ENCODE measurements at regions not wholly inside any gene's neighbourhood (a gene's known extent, or its start where the extent isn't known, plus 50 kb on each side); places are given as distances from the start of the nearest gene placed in this dataset.
"Not testable (repeated sequence)": the region's sequence is repeated elsewhere in the genome, so short reads cannot be mapped to it uniquely, and the experiment has no call there.

DNA sequence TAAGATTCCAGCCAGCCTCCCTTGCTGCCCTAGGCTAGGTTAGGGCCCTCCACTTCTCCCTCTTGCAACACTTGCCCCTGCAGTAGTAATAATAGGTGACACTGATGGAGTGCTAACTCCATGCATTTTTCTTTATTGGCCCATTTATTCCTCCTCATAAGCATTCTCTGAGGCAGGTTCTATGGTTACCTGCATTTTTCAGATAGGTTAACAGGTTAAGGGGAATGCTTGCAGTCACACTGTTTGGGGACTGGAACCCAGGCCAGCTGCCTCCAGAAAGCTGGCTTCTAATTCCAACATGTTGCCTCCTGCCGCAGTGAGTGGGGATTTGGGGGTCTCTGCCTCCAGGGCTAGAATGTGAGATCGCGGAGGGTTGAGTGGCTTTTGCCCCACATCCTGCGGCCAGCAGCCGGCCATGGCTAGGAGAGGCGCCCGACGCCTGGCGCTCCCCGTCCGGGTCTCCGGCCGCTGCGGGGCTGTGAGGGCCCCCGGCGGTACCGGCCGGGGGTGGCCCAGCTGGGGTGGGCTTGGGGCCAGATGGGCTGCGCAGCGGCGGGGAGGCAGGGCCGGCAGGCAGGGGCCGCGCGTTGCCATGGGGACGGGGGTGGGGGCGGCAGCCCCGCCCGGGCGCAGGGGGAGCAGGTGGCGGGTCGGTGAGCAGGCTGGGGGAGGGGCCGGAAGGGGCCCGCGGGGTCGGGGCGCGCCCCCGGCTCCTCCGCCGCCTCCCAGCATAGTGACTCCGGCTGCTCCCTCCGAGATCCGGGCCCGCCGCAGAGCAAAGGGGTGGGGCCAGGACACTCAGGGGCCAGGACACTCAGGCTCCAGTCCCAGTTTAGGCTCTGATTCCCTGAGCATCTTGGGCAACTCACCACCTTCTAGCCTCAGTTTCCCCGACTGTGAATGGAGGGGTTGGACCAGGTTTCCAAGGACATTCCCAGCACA is 68.4 kb upstream of the SSBP3 start:
- no peak for DNase-seq

DNA sequence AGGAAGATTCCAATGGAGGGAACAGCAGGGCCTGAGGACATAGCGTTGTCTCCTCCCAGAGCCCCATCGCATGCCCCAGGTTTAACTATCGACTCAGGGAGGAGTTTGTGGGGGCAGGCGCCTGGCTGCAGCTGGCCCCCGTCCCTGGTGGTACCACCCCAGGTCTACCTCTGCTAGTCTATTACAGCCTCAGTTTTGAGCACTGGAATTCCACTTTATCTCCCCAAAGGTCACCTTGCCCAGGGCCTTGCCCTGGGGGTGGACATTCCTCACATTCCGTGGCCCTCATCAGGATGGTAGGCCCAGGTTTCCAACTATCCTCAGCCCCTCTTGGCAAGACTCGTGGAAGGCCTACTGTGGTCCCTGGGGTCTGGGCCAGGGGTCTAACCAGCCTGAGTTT is 65.4 kb upstream of the SSBP3 start:
- DNase-seq = no peak

DNA sequence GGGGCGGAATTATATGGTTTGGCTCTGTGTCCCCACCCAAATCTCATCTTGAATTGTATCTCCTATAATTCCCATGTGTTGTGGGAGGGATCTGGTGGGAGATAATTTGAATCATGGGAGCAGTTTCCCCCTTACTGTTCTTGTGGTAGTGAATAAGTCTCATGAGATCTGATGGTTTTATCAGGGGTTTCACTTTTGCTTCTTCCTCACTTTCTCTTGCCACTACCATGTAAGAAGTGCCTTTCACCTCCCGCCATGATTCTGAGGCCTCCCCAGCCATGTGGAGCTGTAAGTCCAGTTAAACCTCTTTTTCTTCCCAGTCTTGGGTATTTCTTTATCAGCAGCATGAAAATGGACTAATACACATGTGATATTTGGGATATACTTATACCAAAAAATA is 63.2 kb upstream of the SSBP3 start:
- DNase-seq = not testable (repeated sequence)

DNA sequence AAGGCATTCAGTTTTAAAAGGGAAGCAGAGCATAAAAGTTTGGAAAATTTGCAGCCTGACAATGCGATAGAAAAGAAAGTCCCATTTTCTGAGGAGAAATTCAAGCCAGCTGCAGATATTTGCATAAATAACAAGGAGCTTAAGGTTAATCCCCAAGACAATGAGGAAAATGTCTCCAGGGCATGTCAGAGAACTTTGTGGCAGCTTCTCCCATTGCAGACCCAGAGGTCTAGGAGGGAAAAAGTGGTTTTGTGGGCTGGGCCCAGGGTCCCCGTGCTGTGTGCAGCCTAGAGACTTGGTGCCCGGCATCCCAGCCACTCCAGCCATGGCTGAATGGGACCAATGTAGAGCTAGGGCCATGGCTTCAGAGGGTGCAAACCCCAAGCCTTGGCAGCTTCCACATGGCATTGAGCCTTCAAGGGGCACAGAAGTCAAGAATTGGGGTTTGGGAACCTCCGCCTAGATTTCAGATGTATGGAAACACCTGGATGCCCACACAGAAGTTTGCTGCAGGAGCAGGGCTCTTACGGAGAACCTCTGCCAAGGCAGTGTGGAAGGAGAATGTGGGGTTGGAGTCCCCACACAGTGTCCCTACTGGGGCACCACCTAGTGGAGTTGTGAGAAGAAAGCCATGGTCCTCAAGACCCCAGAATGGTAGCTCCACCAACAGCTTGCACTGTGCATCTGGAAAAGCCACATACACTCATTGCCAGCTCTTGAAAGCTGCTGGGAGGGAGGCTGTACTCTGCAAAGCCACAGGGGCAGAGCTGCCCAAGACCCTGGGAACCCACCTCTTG is 62.3 kb upstream of the SSBP3 start:
- DNase-seq = not testable (repeated sequence)

DNA sequence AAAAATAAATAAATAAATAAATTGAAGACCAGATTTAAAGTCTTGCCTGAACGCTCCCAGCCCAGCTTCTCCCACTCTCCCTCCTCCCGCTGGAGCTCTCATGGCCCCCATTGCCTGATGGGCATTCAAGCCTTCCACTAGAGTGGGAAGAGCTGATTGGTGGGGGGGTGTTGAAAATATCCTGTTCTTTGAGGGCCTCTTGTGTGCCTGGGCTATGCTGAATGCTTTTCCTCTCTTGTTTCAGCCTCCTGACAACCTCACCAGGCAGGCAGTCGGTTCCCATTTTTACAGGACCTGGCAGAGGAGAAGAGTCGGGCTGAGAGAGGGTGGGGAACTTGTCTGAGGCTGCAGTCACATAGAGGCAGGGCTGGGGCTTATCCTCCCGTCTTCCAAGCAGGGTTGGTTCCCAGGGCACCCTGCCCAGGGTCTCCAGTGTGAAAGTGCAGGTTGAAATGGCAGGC is 59.2 kb upstream of the SSBP3 start:
- no peak for DNase-seq

DNA sequence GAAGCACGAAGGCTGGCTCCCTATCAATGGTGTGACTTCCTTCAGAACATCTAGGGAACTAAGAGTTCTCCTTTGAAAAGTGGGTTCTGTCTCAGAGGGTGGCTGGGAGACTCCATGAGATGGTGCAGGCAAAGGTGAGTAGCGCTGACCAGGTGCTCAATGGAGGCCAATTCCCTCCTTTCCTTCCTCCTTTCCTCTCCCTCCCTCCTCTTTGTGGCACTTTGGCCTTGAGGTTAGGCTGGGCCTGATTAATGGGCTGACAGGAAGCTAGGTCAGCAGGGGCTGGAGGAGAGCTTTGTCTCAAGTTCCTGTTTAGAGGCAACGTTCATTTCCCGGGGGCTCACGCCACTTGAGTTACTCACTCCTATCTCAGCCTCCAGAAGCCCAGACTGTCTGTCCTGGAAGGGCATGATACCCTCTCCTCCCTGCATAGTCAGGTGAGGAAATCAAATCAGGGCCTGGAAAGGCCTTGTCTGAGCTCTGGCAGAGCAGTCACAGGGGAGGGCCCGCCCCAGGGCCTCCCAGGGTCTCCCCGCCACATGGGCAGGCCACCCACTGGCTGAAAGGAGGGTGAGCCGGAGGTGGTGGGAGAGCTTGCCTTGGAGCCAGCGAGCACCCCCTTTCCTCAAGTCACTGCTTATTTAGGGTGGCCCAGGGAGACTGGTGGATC is 58.4 kb upstream of the SSBP3 start:
- DNase-seq = no peak

DNA sequence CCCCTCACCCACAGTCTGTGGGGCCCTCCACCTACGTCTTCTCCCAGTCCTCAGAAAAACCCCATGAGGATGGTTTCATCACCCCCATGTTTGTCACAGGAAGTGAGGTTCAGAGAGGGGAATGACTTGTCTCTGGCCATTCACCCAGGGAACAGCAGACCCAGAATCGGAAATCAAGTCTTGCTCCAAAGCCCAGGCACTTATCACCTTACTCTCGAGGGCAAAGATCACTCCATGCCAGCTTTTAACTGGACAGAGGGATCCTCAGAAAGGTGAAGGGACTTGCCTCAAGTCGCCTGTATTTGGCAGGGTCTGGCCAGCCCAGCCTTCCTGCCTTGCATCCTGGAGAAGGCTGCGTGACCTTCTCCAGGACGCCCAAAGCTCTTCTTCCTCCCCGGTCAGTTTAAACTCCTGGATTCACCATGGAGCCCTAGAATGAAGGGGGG is 57.9 kb upstream of the SSBP3 start:
- DNase-seq = no peak

DNA sequence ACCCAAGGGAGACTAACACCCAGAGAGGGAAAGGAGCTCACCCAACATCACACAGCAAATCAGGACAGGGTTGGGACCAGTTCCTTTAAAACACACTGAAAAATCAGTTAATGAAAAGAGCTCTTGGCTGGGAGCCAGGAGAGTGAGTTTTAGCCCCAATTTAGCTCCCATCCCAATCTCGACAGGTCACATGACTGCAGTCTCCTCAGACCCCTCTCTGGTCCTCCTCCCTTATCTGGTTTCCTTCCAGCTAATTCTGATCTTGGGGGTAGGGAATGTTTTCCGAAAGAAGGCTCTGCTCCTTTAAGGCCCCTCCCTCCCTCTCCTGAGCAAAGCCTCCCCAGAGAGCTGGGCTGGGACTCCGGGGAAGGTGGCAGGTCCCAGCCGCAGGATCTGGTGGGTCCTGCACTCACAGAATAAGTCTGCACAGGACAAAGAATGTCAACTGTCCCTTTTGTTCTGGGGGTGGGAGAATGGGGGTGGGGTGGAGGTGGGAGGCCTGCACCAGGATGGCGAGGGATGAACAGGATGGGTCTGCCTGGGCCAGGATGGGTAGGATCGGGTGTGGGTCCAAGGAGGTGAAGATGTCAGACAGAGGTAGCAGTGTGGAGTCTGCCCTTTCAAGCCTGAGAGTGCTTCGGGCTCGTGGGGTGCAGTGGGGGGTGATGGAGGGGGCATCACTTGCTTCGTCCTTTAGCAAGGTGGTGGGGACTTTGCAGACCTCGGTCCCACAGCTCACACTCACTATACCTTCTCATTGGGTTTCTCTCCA is 57.3 kb upstream of the SSBP3 start:
- no peak for DNase-seq

DNA sequence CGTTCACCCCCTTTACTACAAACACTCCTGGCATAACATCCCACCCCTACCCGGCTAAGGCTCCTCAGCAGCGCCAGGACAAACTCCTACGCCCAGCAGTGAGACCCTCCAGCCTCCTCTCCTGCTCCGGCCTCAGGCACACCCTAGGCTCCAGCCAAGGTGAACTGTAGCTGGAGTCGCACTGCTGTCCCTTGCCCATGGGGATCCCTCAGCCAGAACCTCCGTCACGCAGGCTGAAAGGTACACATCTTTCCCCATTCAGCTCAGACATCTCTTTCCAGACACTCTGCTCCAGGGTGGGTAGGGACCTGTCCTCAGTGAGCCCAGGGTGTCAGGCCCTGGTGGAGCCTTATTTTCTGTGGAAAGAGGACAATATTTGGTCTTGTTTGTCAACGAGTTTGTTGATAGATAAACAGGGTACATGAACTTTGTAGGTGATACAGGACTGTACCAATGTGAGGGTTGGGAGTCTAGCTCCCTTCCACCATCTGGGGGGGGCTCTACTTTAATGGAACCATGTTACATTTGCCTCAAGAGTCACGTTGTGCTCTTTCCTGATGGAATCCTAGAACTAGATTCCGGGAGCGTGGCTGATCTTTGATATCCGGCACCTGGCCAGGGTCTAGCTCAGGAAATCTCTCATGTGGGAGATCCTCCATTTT is 56.5 kb upstream of the SSBP3 start:
- DNase-seq = no peak

DNA sequence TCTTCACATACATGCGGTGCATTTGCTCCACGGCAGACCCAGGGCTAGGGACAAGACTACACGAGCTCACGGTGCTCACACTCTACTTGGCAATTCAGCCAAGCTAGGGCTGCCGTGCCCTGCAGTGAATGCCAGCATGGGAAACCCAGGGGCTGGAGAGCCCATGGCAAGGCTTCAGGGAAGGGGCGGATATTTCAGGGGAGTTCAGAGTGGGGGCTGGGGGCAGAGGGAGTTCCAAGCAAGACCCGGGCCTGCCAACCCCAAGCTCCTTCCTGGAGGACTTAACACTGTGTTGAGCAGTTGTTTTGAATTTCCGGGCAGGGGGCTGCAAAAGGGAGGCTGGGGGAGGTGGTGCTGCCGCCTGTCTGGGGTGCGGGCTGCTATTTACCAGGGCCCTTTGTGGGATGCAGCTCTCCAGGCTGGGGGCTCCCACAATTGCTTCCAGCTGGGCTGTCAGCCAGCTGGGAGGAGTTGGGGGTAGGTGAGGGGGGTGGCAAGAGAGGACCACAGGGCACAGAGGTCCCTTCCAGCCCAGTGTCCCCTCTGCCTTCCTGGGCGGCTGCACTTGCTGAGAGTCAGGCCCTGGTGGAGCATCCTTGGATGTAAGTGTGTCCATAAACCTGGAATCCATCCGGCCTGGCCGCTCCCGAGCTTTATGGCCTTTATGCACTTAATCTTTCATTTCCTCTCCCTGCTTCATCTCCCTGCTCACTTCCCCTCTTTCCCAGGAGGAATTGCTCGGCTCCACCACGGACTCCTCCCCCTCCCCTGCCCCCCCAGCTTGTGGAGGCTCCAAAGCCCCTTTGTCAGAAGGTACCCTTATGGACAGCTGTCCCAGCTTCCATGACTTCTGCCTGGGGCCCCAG is 55.8 kb upstream of the SSBP3 start:
- no peak for DNase-seq

DNA sequence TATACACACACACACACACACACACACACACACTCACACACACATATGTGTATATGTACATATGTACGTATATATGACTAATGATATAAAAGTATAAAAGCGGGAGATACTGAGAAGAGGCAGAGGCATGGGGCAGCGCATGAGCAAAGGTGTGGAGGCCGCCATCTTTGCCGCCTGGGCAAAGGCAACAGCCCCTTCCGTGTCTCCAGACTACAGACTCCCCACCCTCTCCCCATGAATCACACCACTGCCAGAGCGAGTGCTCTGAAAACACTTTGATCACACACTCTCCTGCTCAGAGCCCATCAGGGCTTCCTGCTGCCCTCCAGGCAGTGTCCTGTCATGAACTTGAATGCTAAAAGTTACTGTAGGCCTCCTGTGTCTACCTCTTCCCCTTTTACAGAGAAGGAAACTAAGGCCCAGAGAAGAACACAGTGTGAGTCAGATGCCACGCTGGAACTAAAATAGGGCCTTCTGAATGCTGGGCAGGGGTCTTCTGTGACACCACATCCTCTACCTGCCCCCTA is 54.7 kb upstream of the SSBP3 start:
- no peak for DNase-seq

DNA sequence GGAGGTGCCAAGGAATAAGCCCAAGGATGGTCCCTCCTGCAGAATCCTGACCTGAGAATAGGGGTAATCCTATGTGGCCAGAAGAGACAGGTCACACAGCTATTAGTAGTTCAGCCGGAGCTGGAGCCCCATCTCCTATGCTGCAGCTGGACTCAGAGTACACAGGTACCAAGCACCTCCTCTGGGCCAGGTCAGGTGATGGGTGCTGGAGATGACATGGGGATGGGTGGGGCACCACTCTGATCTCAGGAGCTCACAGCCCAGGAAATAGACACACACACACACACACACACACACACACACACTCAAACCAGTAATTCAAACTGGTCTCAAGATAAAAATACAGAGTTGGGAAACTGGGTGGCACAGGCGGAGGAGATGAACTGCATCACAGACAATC is 54.2 kb upstream of the SSBP3 start:
- no peak for DNase-seq

DNA sequence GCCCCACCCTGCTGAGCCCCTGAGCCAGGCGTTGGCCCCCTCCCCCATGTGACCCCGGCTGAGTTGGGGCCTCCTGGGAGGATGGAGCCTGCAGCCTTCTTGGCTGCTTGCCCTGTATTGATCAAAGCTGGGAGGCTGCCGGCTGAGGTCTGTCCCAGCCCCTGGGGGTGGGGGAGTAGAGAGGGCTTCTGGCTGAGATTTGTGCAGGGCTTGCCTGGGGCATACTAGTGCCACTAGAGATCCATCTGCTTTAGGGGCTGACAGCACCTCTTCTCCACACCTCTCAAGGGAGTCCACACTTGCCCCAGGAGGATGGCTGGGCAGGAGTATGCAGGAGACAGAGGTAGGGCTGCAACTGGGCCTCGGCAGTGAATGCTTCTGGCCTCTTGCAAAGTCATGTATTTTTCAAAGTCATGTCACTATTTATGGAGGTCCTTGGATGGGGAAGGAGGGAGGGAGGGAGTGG is 53.6 kb upstream of the SSBP3 start:
- peak in 1 of 2 experiments; percentile 56 for DNase-seq

DNA sequence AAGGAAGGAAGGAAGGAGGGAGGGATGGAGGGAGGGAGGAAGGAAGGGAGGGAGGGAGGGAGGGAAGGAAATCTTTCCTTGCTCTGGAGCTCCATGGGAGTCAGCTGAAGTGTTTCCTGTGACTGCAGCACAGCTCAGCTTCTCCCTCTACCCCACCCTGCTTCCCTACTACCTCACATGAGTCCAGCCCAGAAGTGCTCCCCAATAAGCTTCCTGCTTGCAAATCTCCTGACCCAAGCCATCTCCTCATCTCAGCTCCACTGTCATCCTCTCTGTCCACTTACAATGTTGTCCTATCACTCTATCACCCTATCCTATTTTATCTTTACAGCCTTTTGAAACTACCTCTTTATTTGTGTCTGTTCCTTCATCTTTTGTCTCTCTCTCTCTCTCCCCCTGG is 52.9 kb upstream of the SSBP3 start:
- no peak for DNase-seq

DNA sequence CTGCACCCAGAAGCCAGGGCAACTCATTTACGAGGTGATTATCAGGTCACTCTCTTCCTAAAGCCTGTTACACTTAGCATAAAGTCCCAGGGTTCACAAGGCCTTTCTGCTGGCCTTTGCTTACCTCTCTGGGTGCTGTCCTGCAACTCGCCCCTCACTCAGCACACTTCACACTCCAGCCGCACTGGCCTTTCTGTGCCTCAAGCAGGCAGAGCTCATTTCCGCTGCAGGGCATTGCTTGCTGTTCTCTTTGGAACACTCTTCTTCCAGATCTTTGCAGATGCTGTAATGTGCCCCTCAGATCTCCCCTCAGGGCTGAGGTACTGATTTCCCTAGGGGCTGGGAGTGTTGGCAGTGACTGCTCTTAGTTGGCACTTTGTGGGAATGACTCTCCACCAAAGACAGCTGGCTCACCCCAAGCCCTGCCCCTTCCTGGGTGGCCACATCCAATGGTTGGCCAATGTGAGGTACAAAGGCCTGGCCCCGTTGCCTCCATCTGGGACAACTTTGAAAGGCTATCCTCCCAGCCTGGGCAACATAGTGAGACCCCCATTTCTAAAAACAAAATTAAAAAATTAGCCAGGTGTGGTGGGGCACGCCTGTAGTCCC is 50.8 kb upstream of the SSBP3 start:
- DNase-seq = peak in 1 of 2 experiments; percentile 57

DNA sequence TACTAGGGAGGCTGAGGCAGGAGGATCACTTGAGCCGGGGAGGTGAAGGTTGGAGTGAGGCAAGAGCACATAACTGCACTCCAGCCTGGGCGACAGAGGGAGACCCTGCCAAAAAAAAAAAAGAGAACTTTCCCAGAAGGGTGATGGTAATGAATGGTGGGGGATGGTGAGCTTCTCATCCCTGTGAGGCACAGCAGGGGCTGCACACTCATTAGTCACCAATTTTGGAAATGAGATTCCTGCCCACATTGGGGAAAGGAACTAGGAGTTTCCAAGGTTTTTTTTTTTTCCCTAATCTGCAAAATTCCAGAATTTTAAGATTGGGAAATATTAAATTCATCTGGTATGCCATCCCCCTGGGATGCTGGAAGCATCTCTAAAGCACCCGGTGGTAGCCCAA is 50.2 kb upstream of the SSBP3 start:
- no peak for DNase-seq

All from NCI-H446 (cell line).